ENCODE measurements at regions not wholly inside any gene's neighbourhood (a gene's known extent, or its start where the extent isn't known, plus 50 kb on each side); places are given as distances from the start of the nearest gene placed in this dataset.
A peak's percentile ranks its signal among the peaks of the same experiment; 100 is the strongest.
"Not testable (repeated sequence)": the region's sequence is repeated elsewhere in the genome, so short reads cannot be mapped to it uniquely, and the experiment has no call there.

GRCh38 chr10:124319926-124320391, 98.8 kb downstream of the OAT start:
- Histone ChIP-seq H3K4me3 (ENCODE audit: low read depth, low read length) (no peak overlapping the region), H3K27ac (ENCODE audit: extremely low read depth, low read depth, low read length) (no peak overlapping the region), H3K36me3 (ENCODE audit: control insufficient read depth in 2 of 2, insufficient read depth in 1 of 2, low read length in 2 of 2) (no peaks in the 10 kb centered on the region), H3K4me1 (ENCODE audit: control insufficient read depth, insufficient read depth, low read length) (no peaks in the 10 kb centered on the region), H3K9me3 (ENCODE audit: control insufficient read depth, insufficient read depth, low read depth, low read length) (no peaks in the 10 kb centered on the region)
- CTCF ChIA-PET: interaction anchor here (0.6 kb wide), 1 partner anchor 18 kb away, joined by 3 read pairs; no protein-coding TSS in a partner anchor
- POLR2A ChIA-PET: no interaction called here
- TF ChIP-seq PRDM10 (tag by site-specific recombination; IDR thresholded peaks at IDR 0.05) (no peak), REPIN1 (tag by site-specific recombination; IDR thresholded peaks at IDR 0.05; ENCODE audit: low read depth) (no peak), ZNF658 (tag by site-specific recombination; IDR thresholded peaks at IDR 0.05) (no peak), ZNF560 (tag by site-specific recombination; IDR thresholded peaks at IDR 0.05; ENCODE audit: borderline replicate concordance) (no peak), ZNF513 (tag by site-specific recombination; IDR thresholded peaks at IDR 0.05) (no peak), KLF1 (tag by site-specific recombination; IDR thresholded peaks at IDR 0.05) (no peak), ZNF221 (tag by site-specific recombination; IDR thresholded peaks at IDR 0.05; ENCODE audit: borderline replicate concordance) (no peak), ZNF433 (tag by site-specific recombination; IDR thresholded peaks at IDR 0.05; ENCODE audit: low read depth) (no peak), ZNF645 (tag by site-specific recombination; IDR thresholded peaks at IDR 0.05) (no peak), ZNF621 (tag by site-specific recombination; IDR thresholded peaks at IDR 0.05) (no peak)

GRCh38 chr10:124319520-124319919, 99.2 kb downstream of the OAT start:
- H3K9me3 ChIP-seq (ENCODE audit: control insufficient read depth, insufficient read depth, low read depth, low read length); H3K27ac ChIP-seq (ENCODE audit: extremely low read depth, low read depth, low read length); H3K4me3 ChIP-seq (ENCODE audit: low read depth, low read length); H3K4me1 ChIP-seq (ENCODE audit: control insufficient read depth, insufficient read depth, low read length); CTCF ChIA-PET; POLR2A ChIA-PET; H3K36me3 ChIP-seq (ENCODE audit: control insufficient read depth in 2 of 2, insufficient read depth in 1 of 2, low read length in 2 of 2): not testable (repeated sequence)
- TF ChIP-seq ZNF280D (tag by site-specific recombination; IDR thresholded peaks at IDR 0.05) (peak; percentile 60; the same call in 1 of the 2 replicates), ZNF580 (tag by site-specific recombination; IDR thresholded peaks at IDR 0.05) (peak; percentile 83), ZNF146 (tag by site-specific recombination; IDR thresholded peaks at IDR 0.05) (peak; percentile 96)

Measured in HEK293 (cell line).